ENCODE measurements at regions not wholly inside any gene's neighbourhood (a gene's known extent, or its start where the extent isn't known, plus 50 kb on each side); places are given as distances from the start of the nearest gene placed in this dataset.

GRCh38 chrX:12032082-12032481 is 106.2 kb upstream of the FRMPD4 start:
- H4K20me1 ChIP-seq (ENCODE audit: insufficient read depth, low read length), result no peaks in the 10 kb centered on the region
- TF ChIP-seq RFX3 (CRISPR knock-in tag; IDR thresholded peaks at IDR 0.05), result no peak
- TF ChIP-seq TCF12 (IDR thresholded peaks at IDR 0.05), result no peak
- no peak for TF ChIP-seq TCF12 (CRISPR knock-in tag; IDR thresholded peaks at IDR 0.05)
- no peak for TF ChIP-seq ZNF281 (CRISPR knock-in tag; IDR thresholded peaks at IDR 0.05; ENCODE audit: borderline replicate concordance)
- no peak for TF ChIP-seq ZNF672 (CRISPR knock-in tag; IDR thresholded peaks at IDR 0.05)
- no peak for TF ChIP-seq KDM5A (IDR thresholded peaks at IDR 0.05; ENCODE audit: borderline replicate concordance, low read length)
- TF ChIP-seq HNRNPLL (IDR thresholded peaks at IDR 0.05; ENCODE audit: low read depth, low read length, poor library complexity, severe bottlenecking), result no peak
- no peak for TF ChIP-seq IRF9 (CRISPR knock-in tag; IDR thresholded peaks at IDR 0.05; ENCODE audit: borderline replicate concordance)
- no peak for TF ChIP-seq ZNF761 (CRISPR knock-in tag; conservative IDR thresholded peaks at IDR 0.05)
- TF ChIP-seq MAX (IDR thresholded peaks at IDR 0.05), result no peak
- no peak for TF ChIP-seq CEBPG (CRISPR knock-in tag; IDR thresholded peaks at IDR 0.05)
- no peak for TF ChIP-seq STAT6 (CRISPR knock-in tag; IDR thresholded peaks at IDR 0.05; ENCODE audit: borderline replicate concordance)
- no peak for TF ChIP-seq MXI1 (IDR thresholded peaks at IDR 0.05; ENCODE audit: borderline replicate concordance, low read depth, low read length)
- no peak for TF ChIP-seq IRF1 (CRISPR knock-in tag; IDR thresholded peaks at IDR 0.05; ENCODE audit: low read depth)
- TF ChIP-seq CSRNP2 (CRISPR knock-in tag; conservative IDR thresholded peaks at IDR 0.05; ENCODE audit: low read depth), result no peak

More at GRCh38 chrX:12032082-12032481, 106.2 kb upstream of the FRMPD4 start:
- no peak overlapping the region for H2AFZ ChIP-seq (ENCODE audit: low read length)
- no peaks in the 10 kb centered on the region for H3K27me3 ChIP-seq (ENCODE audit: control insufficient read depth in 1 of 2, insufficient read depth in 2 of 2, low read length in 2 of 2)
- intact Hi-C loops (cut with micrococcal nuclease; ENCODE audit: unreplicated experiment) (no loop called here), in situ Hi-C loops (cut with HindIII; ENCODE audit: extremely low pct_ligation_motif_present, low pct_unique_long_range_greater_than_20kb) (no loop called here)
- no peak overlapping the region for H3K27ac ChIP-seq (ENCODE audit: extremely low read length, insufficient read depth, low read length)
- no peaks in the 10 kb centered on the region for H3K79me2 ChIP-seq (ENCODE audit: insufficient read depth, low read length)
- no peak overlapping the region for H3K4me2 ChIP-seq (ENCODE audit: low read depth, low read length)
- DNase-seq (ENCODE audit: low spot score) (no peak), ATAC-seq (no peak), FAIRE-seq (no peak)
- no TSS peak for BruUV-seq (replicated peaks)
- POLR2A ChIA-PET, result no interaction called here
- CTCF ChIA-PET (ENCODE audit: low intra/inter-chr PET ratio, low total read pairs), result no interaction called here
- WGBS (ENCODE audit: low lambda C conversion rate), result 67% methylated on average over 1 of the region's 1 CpG
- no peaks in the 10 kb centered on the region for H3K4me1 ChIP-seq (ENCODE audit: insufficient read depth, low read length)
- no peaks in the 10 kb centered on the region for H3K36me3 ChIP-seq (replicated peaks in 1 of 2; ENCODE audit: control insufficient read depth in 1 of 2, insufficient read depth in 2 of 2, low read length in 2 of 2)
- no peak overlapping the region for H3K4me3 ChIP-seq (replicated peaks in 1 of 3; ENCODE audit: insufficient read depth in 1 of 3, low read depth in 2 of 3, low read length in 3 of 3)
- H3K9ac ChIP-seq (ENCODE audit: insufficient read depth, low read depth, low read length), result no peak overlapping the region
- no peaks in the 10 kb centered on the region for H3K9me3 ChIP-seq (ENCODE audit: low read length)

Measured in HepG2 (cell line).